ENCODE measurements at regions not wholly inside any gene's neighbourhood (a gene's known extent, or its start where the extent isn't known, plus 50 kb on each side); places are given as distances from the start of the nearest gene placed in this dataset.

- H3K4me1 ChIP-seq (ENCODE audit: control insufficient read depth, insufficient read depth, low read length) = no peaks in the 10 kb centered on the region
- FAIRE-seq (no peak), DNase-seq (ENCODE audit: low read depth, low spot score) (no peak), ATAC-seq (no peak)
- no peaks in the 10 kb centered on the region for H3K9me3 ChIP-seq (replicated peaks; ENCODE audit: control insufficient read depth, insufficient read depth, low read length)
- WGBS (ENCODE audit: insufficient coverage, insufficient replicate concordance, low lambda C conversion rate, missing lambda C conversion rate) = 7% methylated on average over 3 of the region's 3 CpGs
- no peak overlapping the region for H3K9ac ChIP-seq (ENCODE audit: control insufficient read depth, insufficient read depth, low read length)
- no TSS peak for BruUV-seq (replicated peaks)
- H2AFZ ChIP-seq (ENCODE audit: control insufficient read depth, low read depth, low read length) = no peak overlapping the region
- no peaks in the 10 kb centered on the region for H3K27me3 ChIP-seq (replicated peaks in 1 of 2; ENCODE audit: control insufficient read depth in 2 of 2, insufficient read depth in 2 of 2, low read length in 1 of 2)
- H3K79me2 ChIP-seq (ENCODE audit: control insufficient read depth, insufficient read depth, low read length) = no peaks in the 10 kb centered on the region
- CTCF ChIA-PET = no interaction called here
- POLR2A ChIA-PET = no interaction called here
- H3K4me2 ChIP-seq (ENCODE audit: control insufficient read depth, insufficient read depth) = no peak overlapping the region
- no peaks in the 10 kb centered on the region for H4K20me1 ChIP-seq (ENCODE audit: control insufficient read depth, insufficient read depth)
- intact Hi-C loops (cut with micrococcal nuclease; ENCODE audit: unreplicated experiment) = no loop called here
- no peak overlapping the region for H3K4me3 ChIP-seq
- RAD21 ChIA-PET (ENCODE audit: unreplicated experiment) = no interaction called here
- H3K27ac ChIP-seq (ENCODE audit: control insufficient read depth, insufficient read depth) = no peak overlapping the region
- SMC1A ChIA-PET (ENCODE audit: uncharacterized antibody, unreplicated experiment) = no interaction called here
- in situ Hi-C loops (cut with MboI) = no loop called here
- H3K36me3 ChIP-seq (ENCODE audit: control insufficient read depth in 2 of 2, insufficient read depth in 2 of 2, low read length in 1 of 2) = no peaks in the 10 kb centered on the region
- no peak for TF ChIP-seq CUX1 (IDR thresholded peaks at IDR 0.05; ENCODE audit: insufficient replicate concordance, low read depth, low read length)
- no peak for TF ChIP-seq ZZZ3 (IDR thresholded peaks at IDR 0.05; ENCODE audit: control insufficient read depth, insufficient read length, low read depth)
- no peak for TF ChIP-seq POLR2A (IDR thresholded peaks at IDR 0.05; ENCODE audit: low read depth, low read length)
- no peak for TF ChIP-seq NR2F1 (conservative IDR thresholded peaks at IDR 0.05)
- no peak for TF ChIP-seq ZBTB33 (IDR thresholded peaks at IDR 0.05)
- TF ChIP-seq SREBF2 (IDR thresholded peaks at IDR 0.05; ENCODE audit: low read length) = no peak
- no peak for TF ChIP-seq MEF2A (IDR thresholded peaks at IDR 0.05; ENCODE audit: insufficient read depth, low read depth, low read length)
- no peak for TF ChIP-seq ZNF217 (IDR thresholded peaks at IDR 0.05)
- no peak for TF ChIP-seq IKZF2 (IDR thresholded peaks at IDR 0.05)
- no peak for TF ChIP-seq IRF3 (IDR thresholded peaks at IDR 0.05)
- no peak for TF ChIP-seq ZNF592 (IDR thresholded peaks at IDR 0.05)
- no peak for TF ChIP-seq BACH1 (IDR thresholded peaks at IDR 0.05; ENCODE audit: borderline replicate concordance)
Measured at GRCh38 chr18:41537666-41538065, 417.4 kb upstream of the PIK3C3 start.

Data from GM12878 (cell line).